Uterus (tissue), 2 donors: ENCODE measurements at regions not wholly inside any gene's neighbourhood (a gene's known extent, or its start where the extent isn't known, plus 50 kb on each side); places are given as distances from the start of the nearest gene placed in this dataset.

Experiments used
- CTCF ChIP-seq, 4 experiments: fragments of 200-600 bp in 2 of 4; fragments of 450-650 bp in 2 of 4; sonication (generic) in 2 of 4; IDR thresholded peaks; one replicate each; pipeline ENCODE4 v1.5.1; 2016 to 2019; ENCODE audit warnings: antibody characterized with exemption in 4 of 4, mild to moderate bottlenecking in 2 of 4, moderate library complexity in 1 of 4
- POLR2A ChIP-seq, 2 donors: fragments of 450-650 bp; IDR thresholded peaks; one replicate each; pipeline ENCODE4 v1.6.1; 2016; ENCODE audit warnings: antibody characterized with exemption in 2 of 2, mild to moderate bottlenecking in 1 of 2, moderate library complexity in 1 of 2

GRCh38 chr12:71252473-71252872 lies 94.7 kb upstream of the TSPAN8 start:
- TF ChIP-seq CTCF (IDR thresholded peaks at IDR 0.05) (no peak), POLR2A (IDR thresholded peaks at IDR 0.05) (no peak)
